Mesendoderm (in vitro differentiated cells): ENCODE measurements at regions not wholly inside any gene's neighbourhood (a gene's known extent, or its start where the extent isn't known, plus 50 kb on each side); places are given as distances from the start of the nearest gene placed in this dataset.
A peak's percentile ranks its signal among the peaks of the same experiment; 100 is the strongest.

Experiments used
- DNase-seq: peaks from one replicate; pipeline ENCODE4 v3.0.0; 2013
- H2AK5ac ChIP-seq: 2 replicates; pipeline ENCODE4 v1.6.1; 2013; ENCODE audit warnings: low read length, inconsistent platforms
- H2BK120ac ChIP-seq: 2 replicates; pipeline ENCODE4 v1.6.1; 2013; ENCODE audit warnings: low read depth, mild to moderate bottlenecking, low read length, moderate library complexity, mixed read lengths
- H2BK15ac ChIP-seq: replicated peaks from 2 replicates; pipeline ENCODE4 v1.6.1; 2013; ENCODE audit warnings: low read depth, mild to moderate bottlenecking, moderate library complexity
- H2BK5ac ChIP-seq: 2 replicates; pipeline ENCODE4 v1.6.1; 2013; ENCODE audit warnings: low read length, inconsistent platforms
- H3K18ac ChIP-seq: 2 replicates; pipeline ENCODE4 v1.6.1; 2013; ENCODE audit warnings: mild to moderate bottlenecking, low read length, mixed read lengths
- H3K23ac ChIP-seq: one replicate; pipeline ENCODE4 v1.6.1; 2013; ENCODE audit warnings: low read length
- H3K27ac ChIP-seq: 2 replicates; pipeline ENCODE4 v1.5.1; 2013; ENCODE audit warnings: low read depth, mild to moderate bottlenecking, inconsistent platforms, low read length, moderate library complexity
- H3K27me3 ChIP-seq: 2 replicates; pipeline ENCODE4 v1.6.1; 2013; ENCODE audit warnings: low read length, control low read depth, mild to moderate bottlenecking, inconsistent platforms; ENCODE audit not compliant: insufficient read depth, poor library complexity
- H3K36me3 ChIP-seq: 2 replicates; pipeline ENCODE4 v1.6.1; 2013; ENCODE audit warnings: low read length, inconsistent platforms; ENCODE audit not compliant: control insufficient read depth, insufficient read depth
- H3K4ac ChIP-seq: one replicate; pipeline ENCODE4 v1.6.1; 2013; ENCODE audit warnings: low read depth, mild to moderate bottlenecking, low read length, moderate library complexity
- H3K4me1 ChIP-seq: 2 replicates; pipeline ENCODE4 v1.6.1; 2013; ENCODE audit warnings: low read depth, low read length, inconsistent platforms; ENCODE audit not compliant: control insufficient read depth
- H3K4me2 ChIP-seq: 2 replicates; pipeline ENCODE4 v1.6.1; 2013; ENCODE audit warnings: low read length
- H3K4me3 ChIP-seq: 2 replicates; pipeline ENCODE4 v1.5.1; 2013; ENCODE audit warnings: mild to moderate bottlenecking, low read length
- H3K56ac ChIP-seq: one replicate; pipeline ENCODE4 v1.6.1; 2013; ENCODE audit warnings: low read length
- H3K79me1 ChIP-seq: 2 replicates; pipeline ENCODE4 v1.6.1; 2013; ENCODE audit warnings: low read length, inconsistent platforms
- H3K79me2 ChIP-seq: 2 replicates; pipeline ENCODE4 v1.6.1; 2013; ENCODE audit warnings: mild to moderate bottlenecking, low read length; ENCODE audit not compliant: control insufficient read depth, insufficient read depth
- H3K9ac ChIP-seq: 2 replicates; pipeline ENCODE4 v1.6.1; 2013; ENCODE audit warnings: low read length, inconsistent platforms
- H4K5ac ChIP-seq: one replicate; pipeline ENCODE4 v1.6.1; 2013; ENCODE audit warnings: low read length
- H4K8ac ChIP-seq: one replicate; pipeline ENCODE4 v1.6.1; 2013; ENCODE audit warnings: low read depth, mild to moderate bottlenecking, control low read depth, low read length, moderate library complexity
- WGBS: extraction: QIAGEN DNeasy Blood & Tissue Kit; methylation state at CpG from one replicate; pipeline ENCODE4 v1.1.7; 2013; ENCODE audit warnings: low lambda C conversion rate, missing lambda C conversion rate; ENCODE audit not compliant: insufficient coverage; ENCODE audit errors: extremely low coverage; 5-methylcytosine and 5-hydroxymethylcytosine counted together

- no peak overlapping the region for H3K4me3 ChIP-seq
- WGBS: no CpG with 5 or more reads among the region's 6 CpGs
- H3K79me1 ChIP-seq: no peaks in the 10 kb centered on the region
- no peak overlapping the region for H2BK5ac ChIP-seq
- H3K4me2 ChIP-seq: no peak overlapping the region
- H4K8ac ChIP-seq: no peak overlapping the region
- H3K18ac ChIP-seq: no peak overlapping the region
- H2BK120ac ChIP-seq: no peak overlapping the region
- no peak for DNase-seq
- no peak overlapping the region for H3K4ac ChIP-seq
- H3K36me3 ChIP-seq: no peaks in the 10 kb centered on the region
- no peak overlapping the region for H2BK15ac ChIP-seq
- no peaks in the 10 kb centered on the region for H3K79me2 ChIP-seq
- no peak overlapping the region for H3K27ac ChIP-seq
- no peak overlapping the region for H3K23ac ChIP-seq
- no peak overlapping the region for H2AK5ac ChIP-seq
- H3K56ac ChIP-seq: no peak overlapping the region
- H3K27me3 ChIP-seq: no peaks in the 10 kb centered on the region
- no peak overlapping the region for H3K9ac ChIP-seq
- no peak overlapping the region for H4K5ac ChIP-seq
- H3K4me1 ChIP-seq: no peaks in the 10 kb centered on the region
Measured at GRCh38 chr16:9219813-9220212, 128.4 kb downstream of the HAPSTR1 start.

GRCh38 chr16:9225527-9226316 is 134.3 kb downstream of the HAPSTR1 start:
- Histone ChIP-seq H3K4me3 (no peak overlapping the region), H3K4ac (no peak overlapping the region), H2AK5ac (no peak overlapping the region), H3K9ac (no peak overlapping the region), H3K4me2 (no peak overlapping the region), H4K8ac (no peak overlapping the region), H3K4me1 (no peaks in the 10 kb centered on the region), H3K79me2 (no peaks in the 10 kb centered on the region), H2BK15ac (no peak overlapping the region), H3K27me3 (no peaks in the 10 kb centered on the region), H3K27ac (no peak overlapping the region), H3K18ac (no peak overlapping the region), H4K5ac (no peak overlapping the region), H3K56ac (no peak overlapping the region), H2BK5ac (no peak overlapping the region), H3K36me3 (no peaks in the 10 kb centered on the region), H3K79me1 (no peaks in the 10 kb centered on the region), H2BK120ac (no peak overlapping the region), H3K23ac (no peak overlapping the region)
- no CpG with 5 or more reads among the region's 5 CpGs for WGBS
- peak; percentile 59 for DNase-seq

GRCh38 chr16:9226924-9227323 is 135.5 kb downstream of the HAPSTR1 start:
- Histone ChIP-seq H3K4me3 (no peak overlapping the region), H2BK120ac (no peak overlapping the region), H3K36me3 (no peaks in the 10 kb centered on the region), H2AK5ac (no peak overlapping the region), H3K18ac (no peak overlapping the region), H3K4me1 (no peaks in the 10 kb centered on the region), H3K56ac (no peak overlapping the region), H4K8ac (no peak overlapping the region), H4K5ac (no peak overlapping the region), H3K79me2 (no peaks in the 10 kb centered on the region), H3K4ac (no peak overlapping the region), H3K9ac (no peak overlapping the region), H2BK15ac (no peak overlapping the region), H3K27ac (no peak overlapping the region), H3K27me3 (no peaks in the 10 kb centered on the region), H2BK5ac (no peak overlapping the region), H3K23ac (no peak overlapping the region), H3K4me2 (no peak overlapping the region), H3K79me1 (no peaks in the 10 kb centered on the region)
- no peak for DNase-seq
- WGBS: no CpG with 5 or more reads among the region's 7 CpGs

GRCh38 chr16:9231039-9231438 is 139.6 kb downstream of the HAPSTR1 start:
- H3K79me2 ChIP-seq: no peaks in the 10 kb centered on the region
- no peak overlapping the region for H3K9ac ChIP-seq
- no peak overlapping the region for H3K23ac ChIP-seq
- no peak overlapping the region for H3K56ac ChIP-seq
- H3K4me1 ChIP-seq: no peaks in the 10 kb centered on the region
- no peak overlapping the region for H4K5ac ChIP-seq
- no peak overlapping the region for H2AK5ac ChIP-seq
- H3K79me1 ChIP-seq: no peaks in the 10 kb centered on the region
- no peak overlapping the region for H3K4me3 ChIP-seq
- H2BK120ac ChIP-seq: no peak overlapping the region
- no peak overlapping the region for H4K8ac ChIP-seq
- H3K4me2 ChIP-seq: no peak overlapping the region
- no peak overlapping the region for H3K18ac ChIP-seq
- H3K4ac ChIP-seq: no peak overlapping the region
- peak; percentile 77 for DNase-seq
- no peaks in the 10 kb centered on the region for H3K27me3 ChIP-seq
- WGBS: no CpG with 5 or more reads among the region's 2 CpGs
- H2BK15ac ChIP-seq: no peak overlapping the region
- no peak overlapping the region for H3K27ac ChIP-seq
- H2BK5ac ChIP-seq: no peak overlapping the region
- no peaks in the 10 kb centered on the region for H3K36me3 ChIP-seq

- H4K8ac ChIP-seq: no peak overlapping the region
- H3K79me1 ChIP-seq: no peaks in the 10 kb centered on the region
- H3K4ac ChIP-seq: no peak overlapping the region
Measured at GRCh38 chr16:9232102-9232770, 140.8 kb downstream of the HAPSTR1 start.

More at GRCh38 chr16:9232102-9232770, 140.8 kb downstream of the HAPSTR1 start:
- Histone ChIP-seq H3K9ac (no peak overlapping the region), H3K4me2 (no peak overlapping the region), H3K23ac (no peak overlapping the region), H3K18ac (no peak overlapping the region), H3K79me2 (no peaks in the 10 kb centered on the region), H3K4me1 (no peaks in the 10 kb centered on the region), H2BK120ac (no peak overlapping the region), H3K36me3 (no peaks in the 10 kb centered on the region), H3K27ac (no peak overlapping the region), H3K4me3 (no peak overlapping the region), H2BK5ac (no peak overlapping the region), H2BK15ac (no peak overlapping the region), H2AK5ac (no peak overlapping the region), H4K5ac (no peak overlapping the region), H3K27me3 (no peaks in the 10 kb centered on the region), H3K56ac (no peak overlapping the region)
- no CpG with 5 or more reads among the region's 5 CpGs for WGBS
- no peak for DNase-seq
